Muscle of leg (tissue), 3 donors: ENCODE measurements at regions not wholly inside any gene's neighbourhood (a gene's known extent, or its start where the extent isn't known, plus 50 kb on each side); places are given as distances from the start of the nearest gene placed in this dataset.
A peak's percentile ranks its signal among the peaks of the same experiment; 100 is the strongest.

Source experiments
- DNase-seq: peaks from one replicate; pipeline ENCODE4 v3.0.0; 2013
- H3K27ac ChIP-seq: one replicate; pipeline ENCODE4 v1.5.1; 2013; ENCODE audit warnings: mild to moderate bottlenecking, low read length, control low read depth
- H3K27me3 ChIP-seq: one replicate; pipeline ENCODE4 v1.6.1; 2013; ENCODE audit warnings: low read length; ENCODE audit not compliant: control insufficient read depth, insufficient read depth
- H3K36me3 ChIP-seq: one replicate; pipeline ENCODE4 v1.6.1; 2013; ENCODE audit warnings: low read length; ENCODE audit not compliant: control insufficient read depth, insufficient read depth
- H3K4me1 ChIP-seq: one replicate; pipeline ENCODE4 v1.6.1; 2013; ENCODE audit warnings: low read length; ENCODE audit not compliant: control insufficient read depth, insufficient read depth
- H3K4me3 ChIP-seq: one replicate; pipeline ENCODE4 v1.5.1; 2013; ENCODE audit warnings: low read length, control low read depth
- H3K9me3 ChIP-seq: replicated peaks from 2 replicates; pipeline ENCODE4 v1.6.1; 2013; ENCODE audit warnings: low read depth, low read length; ENCODE audit not compliant: control insufficient read depth
- WGBS: methylation state at CpG from one replicate; pipeline ENCODE4 v1.1.5; 2013; ENCODE audit warnings: missing lambda C conversion rate; ENCODE audit not compliant: insufficient coverage; 5-methylcytosine and 5-hydroxymethylcytosine counted together

- WGBS: 39% methylated on average over 3 of the region's 4 CpGs
Observed at GRCh38 chr2:34003795-34004194, 404.7 kb upstream of the FAM98A start.

GRCh38 chr2:34001557-34001956 lies 402.5 kb upstream of the FAM98A start:
- no peaks in the 10 kb centered on the region for H3K36me3 ChIP-seq
- H3K9me3 ChIP-seq: peaks cover 7% of the 10 kb centered on the region
- DNase-seq: no peak
- H3K27me3 ChIP-seq: no peaks in the 10 kb centered on the region
- no peak overlapping the region for H3K4me3 ChIP-seq
- WGBS: no CpG with 5 or more reads among the region's 2 CpGs
- no peaks in the 10 kb centered on the region for H3K4me1 ChIP-seq
- H3K27ac ChIP-seq: no peak overlapping the region

More at GRCh38 chr2:34003795-34004194, 404.7 kb upstream of the FAM98A start:
- Histone ChIP-seq H3K36me3 (no peaks in the 10 kb centered on the region), H3K27me3 (no peaks in the 10 kb centered on the region), H3K9me3 (no peaks in the 10 kb centered on the region), H3K27ac (no peak overlapping the region), H3K4me1 (no peaks in the 10 kb centered on the region), H3K4me3 (no peak overlapping the region)
- DNase-seq: no peak

GRCh38 chr2:33984131-33984530 lies 385.0 kb upstream of the FAM98A start:
- Histone ChIP-seq H3K27me3 (no peaks in the 10 kb centered on the region), H3K4me1 (no peaks in the 10 kb centered on the region), H3K9me3 (no peaks in the 10 kb centered on the region), H3K27ac (no peak overlapping the region), H3K4me3 (no peak overlapping the region), H3K36me3 (no peaks in the 10 kb centered on the region)
- peak; percentile 11 for DNase-seq
- no CpG with 5 or more reads among the region's 2 CpGs for WGBS

GRCh38 chr2:33978471-33978870 lies 379.4 kb upstream of the FAM98A start:
- Histone ChIP-seq H3K4me1 (no peaks in the 10 kb centered on the region), H3K9me3 (no peaks in the 10 kb centered on the region), H3K4me3 (no peak overlapping the region), H3K36me3 (no peaks in the 10 kb centered on the region), H3K27ac (no peak overlapping the region), H3K27me3 (no peaks in the 10 kb centered on the region)
- WGBS: 78% methylated on average over 1 of the region's 3 CpGs
- DNase-seq: no peak

- Histone ChIP-seq H3K27ac (no peak overlapping the region), H3K27me3 (no peaks in the 10 kb centered on the region)
- no peak for DNase-seq
Observed at GRCh38 chr2:33975498-33975897, 376.4 kb upstream of the FAM98A start.

GRCh38 chr2:33967103-33967502 lies 368.0 kb upstream of the FAM98A start:
- WGBS: 83% methylated on average over 1 of the region's 4 CpGs
- no peak overlapping the region for H3K27ac ChIP-seq
- no peaks in the 10 kb centered on the region for H3K9me3 ChIP-seq
- no peak overlapping the region for H3K4me3 ChIP-seq
- H3K36me3 ChIP-seq: no peaks in the 10 kb centered on the region
- DNase-seq: no peak
- no peaks in the 10 kb centered on the region for H3K27me3 ChIP-seq
- H3K4me1 ChIP-seq: no peaks in the 10 kb centered on the region

More at GRCh38 chr2:33975498-33975897, 376.4 kb upstream of the FAM98A start:
- no peaks in the 10 kb centered on the region for H3K36me3 ChIP-seq
- WGBS: no CpG with 5 or more reads among the region's 3 CpGs
- H3K4me1 ChIP-seq: no peaks in the 10 kb centered on the region
- no peak overlapping the region for H3K4me3 ChIP-seq
- H3K9me3 ChIP-seq: no peaks in the 10 kb centered on the region

- Histone ChIP-seq H3K9me3 (no peaks in the 10 kb centered on the region), H3K27ac (no peak overlapping the region), H3K4me3 (no peak overlapping the region), H3K36me3 (no peaks in the 10 kb centered on the region), H3K4me1 (no peaks in the 10 kb centered on the region), H3K27me3 (no peaks in the 10 kb centered on the region)
- DNase-seq: no peak
- 28% methylated on average over 2 of the region's 5 CpGs for WGBS
Observed at GRCh38 chr2:33958591-33958990, 359.5 kb upstream of the FAM98A start.

- Histone ChIP-seq H3K27ac (no peak overlapping the region), H3K36me3 (no peaks in the 10 kb centered on the region), H3K9me3 (no peaks in the 10 kb centered on the region), H3K4me1 (no peaks in the 10 kb centered on the region), H3K27me3 (no peaks in the 10 kb centered on the region), H3K4me3 (no peak overlapping the region)
- DNase-seq: no peak
Observed at GRCh38 chr2:33949371-33949770, 350.3 kb upstream of the FAM98A start.

- no peaks in the 10 kb centered on the region for H3K9me3 ChIP-seq
Observed at GRCh38 chr2:33946193-33946592, 347.1 kb upstream of the FAM98A start.

GRCh38 chr2:33933203-33933602 lies 334.1 kb upstream of the FAM98A start:
- H3K36me3 ChIP-seq: no peaks in the 10 kb centered on the region
- H3K4me3 ChIP-seq: no peak overlapping the region
- H3K27ac ChIP-seq: no peak overlapping the region
- H3K9me3 ChIP-seq: no peaks in the 10 kb centered on the region
- H3K27me3 ChIP-seq: no peaks in the 10 kb centered on the region
- no peak for DNase-seq
- no peaks in the 10 kb centered on the region for H3K4me1 ChIP-seq

More at GRCh38 chr2:33946193-33946592, 347.1 kb upstream of the FAM98A start:
- Histone ChIP-seq H3K4me1 (no peaks in the 10 kb centered on the region), H3K27ac (no peak overlapping the region), H3K36me3 (no peaks in the 10 kb centered on the region), H3K27me3 (no peaks in the 10 kb centered on the region), H3K4me3 (no peak overlapping the region)
- DNase-seq: no peak
- 83% methylated on average over 4 of the region's 4 CpGs for WGBS

- DNase-seq: no peak
- 71% methylated on average over 1 of the region's 3 CpGs for WGBS
- H3K9me3 ChIP-seq: no peaks in the 10 kb centered on the region
- no peak overlapping the region for H3K4me3 ChIP-seq
- H3K36me3 ChIP-seq: no peaks in the 10 kb centered on the region
- no peaks in the 10 kb centered on the region for H3K27me3 ChIP-seq
- H3K27ac ChIP-seq: no peak overlapping the region
- H3K4me1 ChIP-seq: no peaks in the 10 kb centered on the region
Observed at GRCh38 chr2:33931164-33931563, 332.1 kb upstream of the FAM98A start.
